SK-N-SH treated with all-trans-retinoic acid at 6 μM for 48 hours (cell line): ENCODE measurements at regions not wholly inside any gene's neighbourhood (a gene's known extent, or its start where the extent isn't known, plus 50 kb on each side); places are given as distances from the start of the nearest gene placed in this dataset.

Experiments used
- ATAC-seq: fragments of 200-7000 bp; cut with Tn5 transposase; 3 replicates; pipeline ENCODE4 v1.9.1; 2020; ENCODE audit warnings: mild to moderate bottlenecking, moderate library complexity
- ARNTL ChIP-seq: fragments of 450-650 bp; formaldehyde crosslinking; IDR thresholded peaks from 2 replicates; pipeline ENCODE4 v1.5.0; 2020; ENCODE audit warnings: low read depth, mild to moderate bottlenecking, moderate library complexity, borderline replicate concordance
- BACH2 ChIP-seq: fragments of 250-450 bp; sonication (Bioruptor Pico); IDR thresholded peaks from 2 replicates; pipeline ENCODE4 v1.9.0; 2021; ENCODE audit warnings: mild to moderate bottlenecking, borderline replicate concordance
- CREB5 ChIP-seq: fragments of 250-450 bp; sonication (Bioruptor Pico); IDR thresholded peaks from 2 replicates; pipeline ENCODE4 v1.5.1; 2020; ENCODE audit warnings: low read depth, mild to moderate bottlenecking, moderate library complexity
- ESRRG ChIP-seq: fragments of 250-450 bp; sonication (Bioruptor Pico); IDR thresholded peaks from 2 replicates; pipeline ENCODE4 v1.6.1; 2021; ENCODE audit warnings: mild to moderate bottlenecking
- GLIS3 ChIP-seq: fragments of 250-450 bp; sonication (Bioruptor Pico); IDR thresholded peaks from 2 replicates; pipeline ENCODE4 v1.5.0; 2020; ENCODE audit warnings: mild to moderate bottlenecking, moderate library complexity
- ISL1 ChIP-seq: fragments of 250-450 bp; sonication (Bioruptor Pico); IDR thresholded peaks from 2 replicates; pipeline ENCODE4 v2.1.2; 2022; ENCODE audit warnings: mild to moderate bottlenecking, moderate library complexity
- PATZ1 ChIP-seq: fragments of 250-450 bp; sonication (Bioruptor Pico); IDR thresholded peaks from 2 replicates; pipeline ENCODE4 v1.8.0; 2020; ENCODE audit warnings: mild to moderate bottlenecking, moderate library complexity, borderline replicate concordance
- PPARA ChIP-seq: fragments of 250-450 bp; sonication (Bioruptor Pico); IDR thresholded peaks from 2 replicates; pipeline ENCODE4 v1.5.0; 2020; ENCODE audit warnings: mild to moderate bottlenecking, borderline replicate concordance
- RARB ChIP-seq: fragments of 250-450 bp; sonication (Bioruptor Pico); IDR thresholded peaks from 2 replicates; pipeline ENCODE4 v1.8.0; 2021; ENCODE audit warnings: mild to moderate bottlenecking, moderate library complexity
- SNAI2 ChIP-seq: fragments of 250-450 bp; sonication (Bioruptor Pico); IDR thresholded peaks from 2 replicates; pipeline ENCODE4 v1.5.0; 2020; ENCODE audit warnings: mild to moderate bottlenecking, moderate library complexity
- TCF4 ChIP-seq: fragments of 250-450 bp; sonication (Bioruptor Pico); IDR thresholded peaks from 2 replicates; pipeline ENCODE4 v1.8.0; 2021; ENCODE audit warnings: mild to moderate bottlenecking, moderate library complexity, borderline replicate concordance
- TOX ChIP-seq: fragments of 250-450 bp; sonication (Bioruptor Pico); IDR thresholded peaks from 2 replicates; pipeline ENCODE4 v1.8.0; 2021; ENCODE audit warnings: mild to moderate bottlenecking, moderate library complexity, borderline replicate concordance
- TSHZ2 ChIP-seq: fragments of 250-450 bp; sonication (Bioruptor Pico); IDR thresholded peaks from 2 replicates; pipeline ENCODE4 v1.5.0; 2020; ENCODE audit warnings: mild to moderate bottlenecking, moderate library complexity
- ZFP30 ChIP-seq: fragments of 450-650 bp; formaldehyde crosslinking; IDR thresholded peaks from 2 replicates; pipeline ENCODE4 v1.5.0; 2022; ENCODE audit warnings: mild to moderate bottlenecking, moderate library complexity
- ZNF70 ChIP-seq: fragments of 450-650 bp; formaldehyde crosslinking; IDR thresholded peaks from 2 replicates; pipeline ENCODE4 v1.5.0; 2020; ENCODE audit warnings: mild to moderate bottlenecking, moderate library complexity
- ZNF8 ChIP-seq: fragments of 450-650 bp; formaldehyde crosslinking; IDR thresholded peaks from 2 replicates; pipeline ENCODE4 v1.5.0; 2020; ENCODE audit warnings: mild to moderate bottlenecking, moderate library complexity

- TF ChIP-seq PATZ1: no peak
- no peak for TF ChIP-seq ZNF8 (CRISPR knock-in tag)
- no peak for ATAC-seq
Measured at GRCh38 chr4:12672303-12672702, 811.8 kb downstream of the RAB28 start.

- TF ChIP-seq ZNF70 (no peak), PATZ1 (no peak), TOX (no peak)
- no peak for ATAC-seq
Measured at GRCh38 chr4:12658146-12658545, 826.0 kb downstream of the RAB28 start.

- no peak for ATAC-seq
Measured at GRCh38 chr4:12651876-12652275, 832.3 kb downstream of the RAB28 start.

GRCh38 chr4:12645732-12646131 is 838.4 kb downstream of the RAB28 start:
- ATAC-seq: no peak
- TF ChIP-seq TSHZ2 (CRISPR knock-in tag) (no peak), ZNF8 (CRISPR knock-in tag) (no peak), ESRRG (CRISPR knock-in tag) (no peak), CREB5 (no peak), TCF4 (no peak), ARNTL (CRISPR knock-in tag) (no peak), SNAI2 (CRISPR knock-in tag) (no peak)

More at GRCh38 chr4:12651876-12652275, 832.3 kb downstream of the RAB28 start:
- no peak for TF ChIP-seq TCF4

GRCh38 chr4:12644261-12644660 is 839.9 kb downstream of the RAB28 start:
- ATAC-seq: no peak
- no peak for TF ChIP-seq PPARA (CRISPR knock-in tag)
- TF ChIP-seq TOX: no peak
- no peak for TF ChIP-seq TCF4
- no peak for TF ChIP-seq ZNF8 (CRISPR knock-in tag)
- TF ChIP-seq BACH2 (CRISPR knock-in tag): no peak
- TF ChIP-seq, all 23 proteins: peak for 0

GRCh38 chr4:12636191-12636590 is 847.9 kb downstream of the RAB28 start:
- ATAC-seq: no peak
- no peak for TF ChIP-seq ZFP30
- TF ChIP-seq CREB5: no peak
- TF ChIP-seq GLIS3 (CRISPR knock-in tag): no peak
- no peak for TF ChIP-seq PPARA (CRISPR knock-in tag)
- TF ChIP-seq TCF4: no peak
- no peak for TF ChIP-seq ESRRG (CRISPR knock-in tag)
- no peak for TF ChIP-seq ZNF8 (CRISPR knock-in tag)
- no peak for TF ChIP-seq RARB (CRISPR knock-in tag)
- TF ChIP-seq ISL1: no peak
- TF ChIP-seq ARNTL (CRISPR knock-in tag): no peak
- TF ChIP-seq ZNF70: no peak
- TF ChIP-seq, all 23 proteins: peak for 0
